Stimulated activated CD8-positive, alpha-beta memory T cell treated with anti-CD3 and anti-CD28 coated beads, Interleukin-4, amount 100 ng/mL, for 48 hours (primary cell): ENCODE measurements at regions not wholly inside any gene's neighbourhood (a gene's known extent, or its start where the extent isn't known, plus 50 kb on each side); places are given as distances from the start of the nearest gene placed in this dataset.

Experiments
- DNase-seq: peaks from one replicate; pipeline ENCODE4 v3.0.0-alpha.2; 2020

- no peak for DNase-seq
Observed at GRCh38 chr15:35872577-35872976, 326.6 kb upstream of the DPH6 start.

GRCh38 chr15:35874260-35874905, 328.4 kb upstream of the DPH6 start:
- DNase-seq: no peak

GRCh38 chr15:35876762-35877161, 330.8 kb upstream of the DPH6 start:
- no peak for DNase-seq

GRCh38 chr15:35880896-35881295, 334.9 kb upstream of the DPH6 start:
- no peak for DNase-seq

- DNase-seq: no peak
Observed at GRCh38 chr15:35885870-35886269, 339.9 kb upstream of the DPH6 start.

- DNase-seq: no peak
Observed at GRCh38 chr15:35886765-35887164, 340.8 kb upstream of the DPH6 start.

GRCh38 chr15:35888815-35889214, 342.9 kb upstream of the DPH6 start:
- no peak for DNase-seq

- DNase-seq: no peak
Observed at GRCh38 chr15:35907511-35907910, 361.5 kb upstream of the DPH6 start.

GRCh38 chr15:35909414-35909813, 363.4 kb upstream of the DPH6 start:
- no peak for DNase-seq

GRCh38 chr15:35910227-35910626, 364.3 kb upstream of the DPH6 start:
- no peak for DNase-seq

- DNase-seq: no peak
Observed at GRCh38 chr15:35911052-35911777, 365.2 kb upstream of the DPH6 start.

- no peak for DNase-seq
Observed at GRCh38 chr15:35912196-35912595, 366.2 kb upstream of the DPH6 start.

GRCh38 chr15:35914573-35914972, 368.6 kb upstream of the DPH6 start:
- no peak for DNase-seq

- no peak for DNase-seq
Observed at GRCh38 chr15:35921046-35921445, 375.1 kb upstream of the DPH6 start.

GRCh38 chr15:35925275-35926006, 379.5 kb upstream of the DPH6 start:
- DNase-seq: no peak

- no peak for DNase-seq
Observed at GRCh38 chr15:35926007-35926380, 380.0 kb upstream of the DPH6 start.

- DNase-seq: no peak
Observed at GRCh38 chr15:35928847-35929246, 382.9 kb upstream of the DPH6 start.

GRCh38 chr15:35929740-35930444, 383.9 kb upstream of the DPH6 start:
- no peak for DNase-seq

GRCh38 chr15:35931799-35932341, 385.9 kb upstream of the DPH6 start:
- DNase-seq: no peak

- DNase-seq: no peak
Observed at GRCh38 chr15:35932531-35932930, 386.6 kb upstream of the DPH6 start.

- DNase-seq: no peak
Observed at GRCh38 chr15:35933531-35933930, 387.6 kb upstream of the DPH6 start.

GRCh38 chr15:35934383-35935049, 388.6 kb upstream of the DPH6 start:
- DNase-seq: no peak

- no peak for DNase-seq
Observed at GRCh38 chr15:35936284-35936683, 390.3 kb upstream of the DPH6 start.
